ENCODE measurements at regions not wholly inside any gene's neighbourhood (a gene's known extent, or its start where the extent isn't known, plus 50 kb on each side); places are given as distances from the start of the nearest gene placed in this dataset.

- TF ChIP-seq, protein P1, sequence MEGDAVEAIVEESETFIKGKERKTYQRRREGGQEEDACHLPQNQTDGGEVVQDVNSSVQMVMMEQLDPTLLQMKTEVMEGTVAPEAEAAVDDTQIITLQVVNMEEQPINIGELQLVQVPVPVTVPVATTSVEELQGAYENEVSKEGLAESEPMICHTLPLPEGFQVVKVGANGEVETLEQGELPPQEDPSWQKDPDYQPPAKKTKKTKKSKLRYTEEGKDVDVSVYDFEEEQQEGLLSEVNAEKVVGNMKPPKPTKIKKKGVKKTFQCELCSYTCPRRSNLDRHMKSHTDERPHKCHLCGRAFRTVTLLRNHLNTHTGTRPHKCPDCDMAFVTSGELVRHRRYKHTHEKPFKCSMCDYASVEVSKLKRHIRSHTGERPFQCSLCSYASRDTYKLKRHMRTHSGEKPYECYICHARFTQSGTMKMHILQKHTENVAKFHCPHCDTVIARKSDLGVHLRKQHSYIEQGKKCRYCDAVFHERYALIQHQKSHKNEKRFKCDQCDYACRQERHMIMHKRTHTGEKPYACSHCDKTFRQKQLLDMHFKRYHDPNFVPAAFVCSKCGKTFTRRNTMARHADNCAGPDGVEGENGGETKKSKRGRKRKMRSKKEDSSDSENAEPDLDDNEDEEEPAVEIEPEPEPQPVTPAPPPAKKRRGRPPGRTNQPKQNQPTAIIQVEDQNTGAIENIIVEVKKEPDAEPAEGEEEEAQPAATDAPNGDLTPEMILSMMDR (IDR thresholded peaks at IDR 0.05; ENCODE audit: insufficient read depth, low read depth, low read length) = no peak
- no peak for TF ChIP-seq EZH2 (IDR thresholded peaks at IDR 0.05; ENCODE audit: insufficient read depth, low read length)
Observed at GRCh38 chr14:98961191-98961590, 310.8 kb downstream of the BCL11B start.

Data from astrocyte (in vitro differentiated cells and primary cell).